HG02610 (cell line): ENCODE measurements at regions not wholly inside any gene's neighbourhood (a gene's known extent, or its start where the extent isn't known, plus 50 kb on each side); places are given as distances from the start of the nearest gene placed in this dataset.

Source experiments
- ATAC-seq: cut with Tn5 transposase; IDR thresholded peaks from one replicate; pipeline ENCODE4 v1.9.1; 2021; ENCODE audit warnings: mild to moderate bottlenecking, moderate library complexity; ENCODE audit not compliant: unreplicated experiment

- ATAC-seq = no peak
These were observed 834.2 kb upstream of the CXADR start for GRCh38 chr21:16678429-16679160.

- ATAC-seq = no peak
These were observed 817.8 kb upstream of the CXADR start for GRCh38 chr21:16695074-16695473.

- no peak for ATAC-seq
These were observed 805.6 kb upstream of the CXADR start for GRCh38 chr21:16707274-16707673.

- no peak for ATAC-seq
These were observed 804.6 kb upstream of the CXADR start for GRCh38 chr21:16708101-16708835.

GRCh38 chr21:16709866-16710550, 802.8 kb upstream of the CXADR start:
- no peak for ATAC-seq

GRCh38 chr21:16711757-16712156, 801.1 kb upstream of the CXADR start:
- no peak for ATAC-seq

GRCh38 chr21:16713331-16714117, 799.3 kb upstream of the CXADR start:
- no peak for ATAC-seq

- no peak for ATAC-seq
These were observed 772.3 kb upstream of the CXADR start for GRCh38 chr21:16740511-16740910.

- no peak for ATAC-seq
These were observed 771.6 kb upstream of the CXADR start for GRCh38 chr21:16741141-16741665.

- ATAC-seq = no peak
These were observed 770.7 kb upstream of the CXADR start for GRCh38 chr21:16742131-16742641.

GRCh38 chr21:16742741-16743140, 770.1 kb upstream of the CXADR start:
- ATAC-seq = no peak

- ATAC-seq = no peak
These were observed 769.5 kb upstream of the CXADR start for GRCh38 chr21:16743317-16743716.

- ATAC-seq = no peak
These were observed 761.9 kb upstream of the CXADR start for GRCh38 chr21:16750926-16751325.

GRCh38 chr21:16751695-16752474, 761.0 kb upstream of the CXADR start:
- no peak for ATAC-seq

- ATAC-seq = no peak
These were observed 760.4 kb upstream of the CXADR start for GRCh38 chr21:16752475-16752857.

GRCh38 chr21:16755061-16755460, 757.8 kb upstream of the CXADR start:
- no peak for ATAC-seq

- ATAC-seq = no peak
These were observed 745.6 kb upstream of the CXADR start for GRCh38 chr21:16767201-16767600.

- no peak for ATAC-seq
These were observed 744.7 kb upstream of the CXADR start for GRCh38 chr21:16768096-16768495.

GRCh38 chr21:16770266-16770665, 742.6 kb upstream of the CXADR start:
- ATAC-seq = no peak

- no peak for ATAC-seq
These were observed 739.6 kb upstream of the CXADR start for GRCh38 chr21:16773206-16773605.
